ENCODE measurements at regions not wholly inside any gene's neighbourhood (a gene's known extent, or its start where the extent isn't known, plus 50 kb on each side); places are given as distances from the start of the nearest gene placed in this dataset.

DNA sequence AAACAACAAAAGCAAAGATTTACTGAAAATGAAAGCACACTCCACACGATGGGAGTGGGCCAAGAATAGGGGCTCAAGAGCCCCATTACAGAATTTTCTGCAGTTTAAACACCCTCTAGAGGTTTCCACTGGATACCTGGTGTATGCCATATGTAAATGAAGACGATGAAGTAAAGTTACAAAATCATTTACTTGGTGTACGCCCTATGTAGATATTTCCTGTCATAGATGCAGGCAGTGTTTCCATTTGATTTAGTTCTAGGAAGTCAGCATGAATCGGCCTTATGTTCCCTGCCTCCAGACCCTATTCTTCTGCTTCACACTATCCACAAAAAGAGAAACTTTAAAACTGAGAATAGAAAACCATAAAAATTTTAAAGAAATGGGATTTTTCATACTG is 404.4 kb upstream of the GJE1 start:
- TF ChIP-seq SUZ12 (IDR thresholded peaks at IDR 0.05; ENCODE audit: extremely low read depth, insufficient read depth, insufficient read length) = no peak
- TF ChIP-seq ZNF274 (IDR thresholded peaks at IDR 0.05; ENCODE audit: low read depth, low read length) = no peak
- no peak for TF ChIP-seq YY1 (IDR thresholded peaks at IDR 0.05; ENCODE audit: insufficient read depth, insufficient read length)
